ENCODE measurements at regions not wholly inside any gene's neighbourhood (a gene's known extent, or its start where the extent isn't known, plus 50 kb on each side); places are given as distances from the start of the nearest gene placed in this dataset.
"Not testable (repeated sequence)": the region's sequence is repeated elsewhere in the genome, so short reads cannot be mapped to it uniquely, and the experiment has no call there.

GRCh38 chr11:31957674-31958073, 133.2 kb upstream of the RCN1 start:
- no peak for DNase-seq (ENCODE audit: low read depth)

GRCh38 chr11:31956310-31956709, 134.6 kb upstream of the RCN1 start:
- no peak for DNase-seq (ENCODE audit: low read depth)

GRCh38 chr11:31955838-31956237, 135.0 kb upstream of the RCN1 start:
- no peak for DNase-seq (ENCODE audit: low read depth)

- no peak for DNase-seq (ENCODE audit: low read depth)
Measured at GRCh38 chr11:31953803-31954327, 137.0 kb upstream of the RCN1 start.

- DNase-seq (ENCODE audit: low read depth): not testable (repeated sequence)
Measured at GRCh38 chr11:31949733-31950200, 138.6 kb upstream of the PAX6 start.

GRCh38 chr11:31947051-31947450, 135.9 kb upstream of the PAX6 start:
- no peak for DNase-seq (ENCODE audit: low read depth)

- DNase-seq (ENCODE audit: low read depth): no peak
Measured at GRCh38 chr11:31943056-31943780, 132.1 kb upstream of the PAX6 start.

GRCh38 chr11:31940371-31941037, 129.4 kb upstream of the PAX6 start:
- DNase-seq (ENCODE audit: low read depth): no peak

- no peak for DNase-seq (ENCODE audit: low read depth)
Measured at GRCh38 chr11:31939004-31939403, 127.9 kb upstream of the PAX6 start.

- DNase-seq (ENCODE audit: low read depth): no peak
Measured at GRCh38 chr11:31936312-31936711, 125.2 kb upstream of the PAX6 start.

- DNase-seq (ENCODE audit: low read depth): no peak
Measured at GRCh38 chr11:31932879-31933278, 121.8 kb upstream of the PAX6 start.

GRCh38 chr11:31927982-31928381, 116.9 kb upstream of the PAX6 start:
- DNase-seq (ENCODE audit: low read depth): no peak

- no peak for DNase-seq (ENCODE audit: low read depth)
Measured at GRCh38 chr11:31926816-31927528, 115.8 kb upstream of the PAX6 start.

GRCh38 chr11:31926106-31926505, 115.0 kb upstream of the PAX6 start:
- no peak for DNase-seq (ENCODE audit: low read depth)

GRCh38 chr11:31922450-31922849, 111.3 kb upstream of the PAX6 start:
- no peak for DNase-seq (ENCODE audit: low read depth)

- DNase-seq (ENCODE audit: low read depth): no peak
Measured at GRCh38 chr11:31921081-31921480, 110.0 kb upstream of the PAX6 start.

GRCh38 chr11:31919175-31919574, 108.1 kb upstream of the PAX6 start:
- no peak for DNase-seq (ENCODE audit: low read depth)

- DNase-seq (ENCODE audit: low read depth): no peak
Measured at GRCh38 chr11:31915867-31916266, 104.7 kb upstream of the PAX6 start.

- no peak for DNase-seq (ENCODE audit: low read depth)
Measured at GRCh38 chr11:31913985-31914384, 102.9 kb upstream of the PAX6 start.

GRCh38 chr11:31912808-31913207, 101.7 kb upstream of the PAX6 start:
- no peak for DNase-seq (ENCODE audit: low read depth)

GRCh38 chr11:31910950-31911576, 99.9 kb upstream of the PAX6 start:
- no peak for DNase-seq (ENCODE audit: low read depth)

All from stimulated activated CD8-positive, alpha-beta memory T cell treated with anti-CD3 and anti-CD28 coated beads, Interleukin-15, amount 100 ng/mL, for 24 hours (primary cell).